RWPE2 (cell line): ENCODE measurements at regions not wholly inside any gene's neighbourhood (a gene's known extent, or its start where the extent isn't known, plus 50 kb on each side); places are given as distances from the start of the nearest gene placed in this dataset.
A peak's percentile ranks its signal among the peaks of the same experiment; 100 is the strongest.

Experiments used
- ATAC-seq: fragments of 200-7000 bp; cut with Tn5 transposase; 3 replicates; pipeline ENCODE4 v1.9.1; 2021; ENCODE audit warnings: low read depth
- DNase-seq: peaks from one replicate; pipeline ENCODE4 v3.0.0-alpha.2; 2020; ENCODE audit warnings: low spot score
- H3K27ac ChIP-seq: fragments of 450-650 bp; 2 replicates; pipeline ENCODE4 v1.5.1; 2017; ENCODE audit warnings: mild to moderate bottlenecking; ENCODE audit not compliant: poor library complexity, severe bottlenecking
- H3K27me3 ChIP-seq: fragments of 250-450 bp; sonication (Bioruptor Pico); 2 replicates; pipeline ENCODE4 v1.5.1; 2021; ENCODE audit warnings: mild to moderate bottlenecking, moderate library complexity; ENCODE audit not compliant: insufficient read depth, poor library complexity, severe bottlenecking
- H3K36me3 ChIP-seq: fragments of 250-450 bp; sonication (Bioruptor Pico); 2 replicates; pipeline ENCODE4 v1.5.1; 2020; ENCODE audit warnings: low read depth, mild to moderate bottlenecking, moderate library complexity
- H3K4me1 ChIP-seq: fragments of 250-450 bp; sonication (Bioruptor Pico); 2 replicates; pipeline ENCODE4 v1.5.1; 2021; ENCODE audit warnings: mild to moderate bottlenecking, moderate library complexity; ENCODE audit not compliant: insufficient read depth, poor library complexity, severe bottlenecking
- H3K4me3 ChIP-seq: fragments of 250-450 bp; sonication (Bioruptor Pico); 2 replicates; pipeline ENCODE4 v1.5.1; 2021; ENCODE audit warnings: mild to moderate bottlenecking, moderate library complexity; ENCODE audit not compliant: severe bottlenecking
- H3K9me3 ChIP-seq: fragments of 250-450 bp; sonication (Bioruptor Pico); 2 replicates; pipeline ENCODE4 v1.5.1; 2021; ENCODE audit warnings: mild to moderate bottlenecking, moderate library complexity; ENCODE audit not compliant: severe bottlenecking
- CTCF ChIP-seq: fragments of 450-650 bp; IDR thresholded peaks from one replicate; pipeline ENCODE4 v1.5.1; 2017; ENCODE audit warnings: mild to moderate bottlenecking, moderate library complexity; ENCODE audit not compliant: poor library complexity, severe bottlenecking

- no peak for ATAC-seq
- Histone ChIP-seq H3K36me3 (no peaks in the 10 kb centered on the region), H3K4me1 (peaks cover 9% of the 10 kb centered on the region), H3K27me3 (no peaks in the 10 kb centered on the region), H3K9me3 (peaks cover 3% of the 10 kb centered on the region), H3K4me3 (no peak overlapping the region), H3K27ac (no peak overlapping the region)
- DNase-seq = no peak
- no peak for TF ChIP-seq CTCF
Measured at GRCh38 chr17:69860142-69860680, 214.8 kb upstream of the KCNJ16 start.

- DNase-seq (no peak), ATAC-seq (no peak)
- no peaks in the 10 kb centered on the region for H3K4me1 ChIP-seq
- H3K36me3 ChIP-seq = no peaks in the 10 kb centered on the region
- TF ChIP-seq CTCF = no peak
- H3K9me3 ChIP-seq = no peaks in the 10 kb centered on the region
- no peaks in the 10 kb centered on the region for H3K27me3 ChIP-seq
- no peak overlapping the region for H3K27ac ChIP-seq
- no peak overlapping the region for H3K4me3 ChIP-seq
Measured at GRCh38 chr17:69864462-69864861, 210.6 kb upstream of the KCNJ16 start.

GRCh38 chr17:69869667-69870066 is 205.4 kb upstream of the KCNJ16 start:
- ATAC-seq (no peak), DNase-seq (no peak)
- Histone ChIP-seq H3K4me1 (peaks cover 31% of the 10 kb centered on the region), H3K4me3 (no peak overlapping the region), H3K36me3 (no peaks in the 10 kb centered on the region), H3K9me3 (no peaks in the 10 kb centered on the region), H3K27ac (peak overlapping the region; percentile 79), H3K27me3 (no peaks in the 10 kb centered on the region)
- TF ChIP-seq CTCF = no peak

- peak; percentile 74 for ATAC-seq
- peak overlapping the region; percentile 79 for H3K27ac ChIP-seq
- H3K27me3 ChIP-seq = no peaks in the 10 kb centered on the region
- no peaks in the 10 kb centered on the region for H3K36me3 ChIP-seq
- H3K4me3 ChIP-seq = no peak overlapping the region
- no peaks in the 10 kb centered on the region for H3K9me3 ChIP-seq
- peaks cover 36% of the 10 kb centered on the region for H3K4me1 ChIP-seq
- peak; percentile 69 for DNase-seq
- no peak for TF ChIP-seq CTCF
Measured at GRCh38 chr17:69870091-69870530, 204.9 kb upstream of the KCNJ16 start.

GRCh38 chr17:69870751-69871199 is 204.2 kb upstream of the KCNJ16 start:
- no peaks in the 10 kb centered on the region for H3K36me3 ChIP-seq
- H3K4me1 ChIP-seq = peaks cover 38% of the 10 kb centered on the region
- H3K27me3 ChIP-seq = no peaks in the 10 kb centered on the region
- DNase-seq = no peak
- no peak overlapping the region for H3K4me3 ChIP-seq
- peak; percentile 65 for ATAC-seq
- H3K9me3 ChIP-seq = no peaks in the 10 kb centered on the region
- peak overlapping the region; percentile 79 for H3K27ac ChIP-seq
- TF ChIP-seq CTCF = no peak
